ENCODE measurements at regions not wholly inside any gene's neighbourhood (a gene's known extent, or its start where the extent isn't known, plus 50 kb on each side); places are given as distances from the start of the nearest gene placed in this dataset.

DNA sequence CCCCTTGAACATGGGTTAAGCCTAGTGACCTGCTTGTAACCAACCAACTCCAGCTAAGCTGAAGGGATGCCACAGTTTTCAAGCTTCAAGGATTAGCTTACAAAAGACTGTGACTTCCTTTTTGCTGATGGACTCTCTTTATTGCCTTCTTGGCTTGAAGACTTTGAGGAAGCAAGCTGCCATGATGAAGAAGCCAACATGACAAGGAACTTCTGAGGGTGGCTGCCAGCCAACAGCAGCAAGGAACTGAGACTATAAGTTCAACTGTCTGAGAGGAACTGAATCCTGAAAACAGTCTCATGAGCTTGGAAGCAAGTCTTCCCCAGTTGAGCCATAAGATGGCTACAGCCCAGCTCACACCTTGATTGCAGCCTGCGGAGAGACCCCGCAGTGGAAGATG lies 116.1 kb upstream of the TAF11L2 start:
- TF ChIP-seq CTCF (conservative IDR thresholded peaks at IDR 0.05; ENCODE audit: low read depth in 2 of 2) (no peak), POLR2AphosphoS5 (IDR thresholded peaks at IDR 0.05; ENCODE audit: low read depth) (no peak), CREB1 (CRISPR knock-in tag; IDR thresholded peaks at IDR 0.05; ENCODE audit: low read depth) (no peak), REST (IDR thresholded peaks at IDR 0.05; ENCODE audit: unreplicated experiment) (no peak), EZH2phosphoT487 (IDR thresholded peaks at IDR 0.05; ENCODE audit: unreplicated experiment) (no peak), EZH2 (IDR thresholded peaks at IDR 0.05; ENCODE audit: low read depth, unreplicated experiment) (no peak)

All from GM23338 (cell line).